Parathyroid adenoma (tissue), 2 donors: ENCODE measurements at regions not wholly inside any gene's neighbourhood (a gene's known extent, or its start where the extent isn't known, plus 50 kb on each side); places are given as distances from the start of the nearest gene placed in this dataset.

Experiments used
- H2AFZ ChIP-seq: fragments of 300-600 bp; sonication (generic); one replicate; pipeline ENCODE4 v1.7.0; 2017; ENCODE audit warnings: antibody characterized with exemption, mild to moderate bottlenecking
- H3K27ac ChIP-seq: fragments of 300-600 bp; sonication (generic); one replicate; pipeline ENCODE4 v1.7.0; 2017
- H3K27me3 ChIP-seq: fragments of 300-600 bp; sonication (generic); one replicate; pipeline ENCODE4 v1.7.0; 2017; ENCODE audit warnings: low read length; ENCODE audit not compliant: control insufficient read depth, insufficient read depth
- H3K36me3 ChIP-seq: fragments of 300-600 bp; sonication (generic); one replicate; pipeline ENCODE4 v1.7.0; 2017; ENCODE audit warnings: low read length; ENCODE audit not compliant: control insufficient read depth, insufficient read depth
- H3K4me1 ChIP-seq: fragments of 300-600 bp; sonication (generic); one replicate; pipeline ENCODE4 v1.7.0; 2017; ENCODE audit warnings: control low read depth
- H3K4me2 ChIP-seq: fragments of 300-600 bp; sonication (generic); one replicate; pipeline ENCODE4 v1.7.0; 2017; ENCODE audit warnings: low read length
- H3K4me3 ChIP-seq: fragments of 300-600 bp; sonication (generic); one replicate; pipeline ENCODE4 v1.7.0; 2017; ENCODE audit warnings: low read depth, low read length
- H3K79me2 ChIP-seq: fragments of 300-600 bp; sonication (generic); one replicate; pipeline ENCODE4 v1.7.0; 2017; ENCODE audit warnings: control low read depth
- H3K9ac ChIP-seq: fragments of 300-600 bp; sonication (generic); one replicate; pipeline ENCODE4 v1.7.0; 2017; ENCODE audit warnings: mild to moderate bottlenecking
- H3K9me3 ChIP-seq: fragments of 300-600 bp; sonication (generic); one replicate; pipeline ENCODE4 v1.7.0; 2017; ENCODE audit warnings: low read length; ENCODE audit not compliant: control insufficient read depth
- CTCF ChIP-seq: fragments of 300-600 bp; sonication (generic); IDR thresholded peaks from one replicate; pipeline ENCODE4 v1.7.0; 2017; ENCODE audit warnings: antibody characterized with exemption, mild to moderate bottlenecking
- donor health status: primary hyperparathyroidism.

GRCh38 chr2:221334481-221335218 is 237.5 kb downstream of the EPHA4 start:
- H3K4me3 ChIP-seq = no peak overlapping the region
- H3K9me3 ChIP-seq = no peaks in the 10 kb centered on the region
- no peaks in the 10 kb centered on the region for H3K4me1 ChIP-seq
- H3K27ac ChIP-seq = no peak overlapping the region
- H3K4me2 ChIP-seq = no peak overlapping the region
- no peaks in the 10 kb centered on the region for H3K27me3 ChIP-seq
- no peak overlapping the region for H2AFZ ChIP-seq
- no peak overlapping the region for H3K9ac ChIP-seq
- TF ChIP-seq CTCF = no peak
- H3K36me3 ChIP-seq = no peaks in the 10 kb centered on the region
- no peaks in the 10 kb centered on the region for H3K79me2 ChIP-seq

DNA sequence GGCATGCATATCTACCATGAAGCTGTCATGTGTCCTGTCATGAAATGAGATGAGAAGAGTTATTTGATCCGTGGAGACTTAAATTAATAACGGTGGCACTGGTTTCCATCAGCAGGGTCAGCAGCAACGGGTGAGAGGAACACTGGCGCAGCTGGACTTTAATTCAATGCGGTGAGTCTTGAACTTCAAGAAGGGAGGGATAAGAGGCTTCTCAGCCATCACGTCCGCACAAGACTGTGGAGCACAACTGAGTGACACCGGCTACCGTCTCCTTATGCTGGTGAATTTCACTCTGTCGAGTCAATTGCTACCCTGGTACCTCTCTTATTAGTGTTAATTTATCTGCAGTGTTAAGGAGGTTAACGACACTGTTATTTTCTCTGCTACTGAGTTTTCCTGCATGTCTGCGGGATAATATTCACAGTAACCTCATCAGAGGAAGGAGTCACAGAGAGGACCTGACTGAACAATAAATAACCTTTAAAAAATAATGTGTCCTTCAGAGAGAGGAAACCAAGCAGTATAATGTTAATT is 236.8 kb downstream of the EPHA4 start:
- no peaks in the 10 kb centered on the region for H3K9me3 ChIP-seq
- TF ChIP-seq CTCF = no peak

GRCh38 chr2:221336967-221337366 is 235.1 kb downstream of the EPHA4 start:
- no peaks in the 10 kb centered on the region for H3K9me3 ChIP-seq
- no peak overlapping the region for H3K9ac ChIP-seq
- no peaks in the 10 kb centered on the region for H3K4me1 ChIP-seq
- H2AFZ ChIP-seq = no peak overlapping the region
- H3K4me3 ChIP-seq = no peak overlapping the region
- TF ChIP-seq CTCF = no peak
- no peak overlapping the region for H3K4me2 ChIP-seq
- H3K27ac ChIP-seq = no peak overlapping the region
- H3K27me3 ChIP-seq = no peaks in the 10 kb centered on the region
- no peaks in the 10 kb centered on the region for H3K36me3 ChIP-seq
- no peaks in the 10 kb centered on the region for H3K79me2 ChIP-seq

More for the DNA sequence above, 236.8 kb downstream of the EPHA4 start:
- Histone ChIP-seq H2AFZ (no peak overlapping the region), H3K9ac (no peak overlapping the region), H3K27ac (no peak overlapping the region), H3K79me2 (no peaks in the 10 kb centered on the region), H3K27me3 (no peaks in the 10 kb centered on the region), H3K36me3 (no peaks in the 10 kb centered on the region), H3K4me1 (no peaks in the 10 kb centered on the region), H3K4me2 (no peak overlapping the region), H3K4me3 (no peak overlapping the region)

DNA sequence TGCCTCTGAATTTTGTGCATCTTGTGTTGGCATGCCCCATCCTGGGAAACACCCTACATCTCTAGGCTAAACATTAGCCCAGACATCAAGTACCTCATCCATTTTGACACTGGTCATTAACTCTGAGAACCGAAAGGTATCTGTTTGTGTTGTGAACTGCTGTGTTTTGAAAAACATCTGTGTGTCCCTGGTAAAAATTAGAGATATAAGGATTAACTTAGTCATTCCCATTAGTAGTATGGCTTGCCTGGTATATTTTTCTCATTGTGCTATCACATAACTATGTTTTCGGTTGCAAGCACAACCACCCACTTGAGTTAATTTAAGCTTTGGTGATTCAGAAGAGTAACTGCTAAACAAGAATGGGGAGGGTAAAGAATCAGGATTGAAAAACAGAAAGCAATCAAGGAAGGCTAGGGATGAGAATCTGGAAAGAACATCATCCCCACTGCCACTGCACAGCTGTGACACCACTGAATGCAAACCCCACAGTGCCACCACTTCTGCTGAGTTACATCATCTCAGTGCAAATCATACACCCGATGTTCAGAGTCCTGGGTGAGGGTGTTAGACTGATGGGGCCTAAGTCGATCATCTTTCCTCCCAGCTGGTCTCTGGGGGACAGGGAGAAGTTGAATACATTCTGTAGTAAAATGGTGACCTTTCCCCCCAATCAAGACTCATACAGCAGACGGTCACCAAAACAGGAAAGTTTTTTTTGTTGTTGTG is 234.0 kb downstream of the EPHA4 start:
- H3K36me3 ChIP-seq = no peaks in the 10 kb centered on the region
- H3K9me3 ChIP-seq = no peaks in the 10 kb centered on the region
- no peak overlapping the region for H3K27ac ChIP-seq
- no peak overlapping the region for H2AFZ ChIP-seq
- no peaks in the 10 kb centered on the region for H3K4me1 ChIP-seq
- no peaks in the 10 kb centered on the region for H3K27me3 ChIP-seq
- no peaks in the 10 kb centered on the region for H3K79me2 ChIP-seq
- no peak overlapping the region for H3K9ac ChIP-seq
- no peak overlapping the region for H3K4me3 ChIP-seq
- H3K4me2 ChIP-seq = no peak overlapping the region
- TF ChIP-seq CTCF = no peak
